ENCODE measurements at regions not wholly inside any gene's neighbourhood (a gene's known extent, or its start where the extent isn't known, plus 50 kb on each side); places are given as distances from the start of the nearest gene placed in this dataset.

- Histone ChIP-seq H3K27me3 (replicated peaks in 1 of 4; ENCODE audit: control insufficient read depth in 3 of 4, extremely low read depth in 1 of 4, insufficient read depth in 3 of 4, low read length in 3 of 4) (no peaks in the 10 kb centered on the region), H2BK15ac (ENCODE audit: low read length) (no peak overlapping the region), H2BK5ac (ENCODE audit: low read depth, low read length) (no peak overlapping the region), H3K4me1 (replicated peaks in 1 of 4; ENCODE audit: control insufficient read depth in 3 of 4, insufficient read depth in 4 of 4, low read length in 3 of 4) (no peaks in the 10 kb centered on the region), H4K8ac (ENCODE audit: extremely low read depth, insufficient read depth, low read length) (no peak overlapping the region), H3K9ac (replicated peaks in 1 of 4; ENCODE audit: extremely low read depth in 1 of 4, low read depth in 3 of 4, low read length in 3 of 4) (no peak overlapping the region), H2BK20ac (ENCODE audit: low read length) (no peak overlapping the region), H4K91ac (replicated peaks; ENCODE audit: insufficient read length, low read length) (no peak overlapping the region), H3K4ac (replicated peaks; ENCODE audit: insufficient read length, low read depth, low read length) (no peak overlapping the region), H3K79me1 (ENCODE audit: low read depth, low read length) (no peaks in the 10 kb centered on the region), H3K9me3 (ENCODE audit: insufficient read depth in 2 of 2, low read depth in 1 of 2, low read length in 1 of 2) (no peaks in the 10 kb centered on the region), H2AK5ac (ENCODE audit: low read depth, low read length) (no peak overlapping the region), H3K23me2 (ENCODE audit: low read depth, low read length) (no peaks in the 10 kb centered on the region), H4K5ac (ENCODE audit: insufficient read length, low read depth, low read length) (no peak overlapping the region), H3K18ac (ENCODE audit: extremely low read depth, low read length) (no peak overlapping the region), H3K27ac (ENCODE audit: low read depth, low read length) (no peak overlapping the region), H3K79me2 (ENCODE audit: control insufficient read depth in 1 of 2, insufficient read depth in 2 of 2, low read length in 2 of 2) (no peaks in the 10 kb centered on the region), H2AFZ (ENCODE audit: low read length) (no peak overlapping the region), H2BK120ac (replicated peaks; ENCODE audit: low read depth, low read length) (no peak overlapping the region), H3K56ac (replicated peaks; ENCODE audit: insufficient read length, low read depth, low read length) (no peak overlapping the region), H3K14ac (ENCODE audit: insufficient read length) (no peak overlapping the region), H3K23ac (ENCODE audit: insufficient read length) (no peak overlapping the region), H4K20me1 (replicated peaks in 1 of 2; ENCODE audit: control insufficient read depth in 1 of 2, insufficient read depth in 2 of 2, low read length in 2 of 2) (no peaks in the 10 kb centered on the region), H3K36me3 (ENCODE audit: control insufficient read depth in 2 of 4, insufficient read depth in 4 of 4, low read length in 3 of 4) (no peaks in the 10 kb centered on the region), H3K4me2 (ENCODE audit: insufficient read depth in 1 of 2, low read depth in 2 of 2, low read length in 2 of 2) (no peak overlapping the region), H3K4me3 (ENCODE audit: extremely low read depth in 1 of 4, insufficient read depth in 2 of 4, low read depth in 3 of 4, low read length in 4 of 4) (no peak overlapping the region), H2BK12ac (ENCODE audit: low read depth, low read length) (no peak overlapping the region)
- DNase-seq (ENCODE audit: low read depth in 1 of 2, low spot score in 2 of 2) (no peak), FAIRE-seq (no peak)
- 91% methylated on average over 5 of the region's 5 CpGs; no CpG with 5 or more reads in 1 of the 2 experiments for WGBS, 2 experiments (ENCODE audit: extremely low coverage in 1 of 2, insufficient coverage in 1 of 2, insufficient read length in 1 of 2, insufficient replicate concordance in 2 of 2, low coverage in 1 of 2, low lambda C conversion rate in 2 of 2, missing lambda C conversion rate in 1 of 2)
- ChIA-PET CTCF (ENCODE audit: partially characterized antibody) (no interaction called here), POLR2A (ENCODE audit: partially characterized antibody) (no interaction called here)
- TF ChIP-seq EP300 (IDR thresholded peaks at IDR 0.05; ENCODE audit: borderline replicate concordance in 1 of 2, low read depth in 2 of 2, low read length in 2 of 2), result no peak
- TF ChIP-seq CHD1 (IDR thresholded peaks at IDR 0.05; ENCODE audit: low read depth, low read length), result no peak
- TF ChIP-seq HDAC2 (IDR thresholded peaks at IDR 0.05; ENCODE audit: borderline replicate concordance in 1 of 2, low read depth in 2 of 2, low read length in 2 of 2), result no peak
- TF ChIP-seq CTBP2 (IDR thresholded peaks at IDR 0.05; ENCODE audit: borderline replicate concordance, insufficient read depth, insufficient read length, low read length), result no peak
- TF ChIP-seq SIRT6 (IDR thresholded peaks at IDR 0.05; ENCODE audit: low read length), result no peak
Observed at GRCh38 chr10:20677340-20677739, 219.8 kb downstream of the NEBL start.

Data from H1 (cell line).